Anterior cingulate cortex (tissue), 58 donors: ENCODE measurements at regions not wholly inside any gene's neighbourhood (a gene's known extent, or its start where the extent isn't known, plus 50 kb on each side); places are given as distances from the start of the nearest gene placed in this dataset.
A peak's percentile ranks its signal among the peaks of the same experiment; 100 is the strongest.
"Not testable (repeated sequence)": the region's sequence is repeated elsewhere in the genome, so short reads cannot be mapped to it uniquely, and the experiment has no call there.

ENCODE experiments used
- DNase-seq, 58 donors: peaks; one replicate each; lab custom pipeline; 2025; lab: John Stamatoyannopoulos, UW

DNA sequence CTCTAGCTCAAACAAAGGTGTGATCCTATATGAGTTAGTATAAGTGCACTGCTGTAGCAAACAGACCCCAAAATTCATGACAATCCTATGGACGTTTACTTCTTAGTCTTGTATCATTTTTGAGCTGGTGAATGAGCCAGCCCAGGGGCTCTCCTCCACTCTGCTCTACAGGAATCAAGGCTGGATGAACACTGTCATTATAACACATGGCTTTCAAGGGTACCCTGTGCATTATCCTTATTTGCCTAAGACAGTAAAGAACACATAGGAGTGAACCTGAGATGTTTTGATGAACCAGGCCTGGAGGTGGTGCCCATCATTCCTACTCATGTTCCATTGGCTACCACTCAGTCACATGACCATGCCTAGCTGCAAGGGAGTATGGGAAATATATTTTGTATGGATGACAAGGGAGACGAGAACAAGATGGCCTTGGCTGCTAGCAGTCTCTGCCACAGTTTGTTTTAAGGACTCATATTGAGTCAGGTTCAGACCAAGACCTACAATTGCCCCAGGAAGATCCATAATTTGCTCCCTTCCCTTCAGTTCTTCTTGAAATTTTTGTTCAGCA is 107.4 kb upstream of the HES1 start:
- DNase-seq = no peak

DNA sequence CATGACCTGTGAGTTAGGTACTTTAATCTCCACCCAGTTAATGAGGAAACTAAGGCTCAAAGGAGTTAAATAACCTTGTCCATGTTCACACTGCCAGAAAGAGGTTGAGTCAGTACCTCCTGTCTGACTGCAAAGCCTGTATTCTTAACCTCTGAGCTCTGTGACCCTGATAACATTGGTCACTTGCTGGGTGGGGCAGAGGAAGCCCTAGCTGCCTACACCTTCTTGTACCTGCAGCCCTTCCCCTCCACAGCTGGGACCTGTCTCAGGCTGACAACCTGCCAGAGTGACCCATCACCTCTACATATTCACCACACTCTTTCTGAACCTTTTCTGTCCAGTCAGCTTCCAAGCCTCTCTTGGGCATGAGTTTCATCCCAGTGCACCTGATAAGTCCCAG is 106.1 kb upstream of the HES1 start:
- DNase-seq = no peak

DNA sequence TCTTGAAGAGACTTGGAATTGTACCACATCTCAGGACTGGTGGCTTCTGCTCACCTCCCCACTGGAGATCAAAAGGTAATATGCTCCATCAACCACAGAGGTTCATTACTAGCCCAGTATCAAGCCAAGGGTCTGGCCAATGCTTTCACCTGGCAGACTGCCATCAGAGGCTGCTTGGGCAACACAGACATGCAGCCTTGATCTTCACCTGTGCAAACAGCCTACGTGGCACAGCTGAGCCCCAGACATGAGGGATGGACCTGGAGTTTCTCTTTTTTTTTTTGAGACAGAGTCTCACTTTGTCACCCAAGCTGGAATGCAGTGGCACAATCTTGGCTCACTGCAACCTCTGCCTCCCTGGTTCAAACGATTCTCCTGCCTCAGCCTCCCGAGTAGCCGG is 105.6 kb upstream of the HES1 start:
- DNase-seq = no peak

DNA sequence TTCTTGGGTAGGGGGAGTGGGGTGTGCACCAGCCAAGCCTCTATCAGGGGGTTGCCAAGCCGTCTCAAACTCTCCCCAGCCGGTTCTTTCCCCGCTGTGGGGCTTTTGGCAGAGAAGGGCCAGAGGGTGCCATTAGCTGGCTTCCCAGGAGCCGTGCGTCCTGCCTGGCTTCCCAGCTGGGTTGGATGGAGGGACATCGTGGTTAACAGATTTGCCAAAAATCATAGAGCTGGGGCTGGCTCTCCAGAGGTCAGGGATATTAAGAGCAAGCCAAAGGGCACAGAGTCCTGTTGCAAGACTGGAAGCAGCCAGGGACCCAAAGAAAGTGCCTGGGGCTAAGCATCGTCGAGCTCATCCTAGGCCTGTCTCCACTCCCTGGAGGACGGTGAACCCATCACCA is 104.6 kb upstream of the HES1 start:
- DNase-seq = no peak

DNA sequence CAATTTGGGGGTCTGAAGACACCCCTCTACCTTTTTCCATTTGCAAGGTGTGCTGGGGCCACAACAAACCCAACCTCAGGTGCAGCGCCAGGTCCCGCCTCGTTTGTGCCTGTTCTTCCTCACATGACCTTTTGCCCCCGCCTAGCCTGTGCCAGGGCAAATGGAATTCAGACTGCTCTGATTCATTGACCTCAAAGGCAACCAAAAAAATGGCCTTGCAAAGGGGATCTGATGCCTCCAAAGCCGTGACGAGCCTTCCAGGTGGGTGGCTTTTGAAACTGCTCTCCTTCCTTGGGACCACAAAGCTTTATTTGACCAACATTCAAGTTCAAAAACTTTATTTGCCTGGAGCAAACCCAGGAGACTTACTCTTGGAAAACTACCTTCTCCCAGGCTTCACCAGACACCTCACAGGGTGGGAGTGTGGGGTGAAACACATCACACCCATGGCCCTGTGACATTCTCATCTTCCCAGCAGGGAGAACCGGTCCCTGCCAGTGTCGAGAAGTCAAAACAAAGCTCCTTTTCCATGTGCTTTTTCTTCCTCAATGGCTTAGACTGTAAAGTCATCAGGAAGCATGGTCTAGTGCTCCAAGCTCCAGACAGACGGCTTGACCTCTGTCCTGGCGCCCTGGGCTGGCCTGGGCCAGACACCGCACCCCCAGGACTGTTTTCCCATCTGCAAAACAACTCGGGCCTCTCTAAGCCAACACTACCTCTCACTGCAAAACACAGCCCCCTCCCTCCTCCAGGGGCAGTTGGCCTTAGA is 103.9 kb upstream of the HES1 start:
- DNase-seq = no peak

DNA sequence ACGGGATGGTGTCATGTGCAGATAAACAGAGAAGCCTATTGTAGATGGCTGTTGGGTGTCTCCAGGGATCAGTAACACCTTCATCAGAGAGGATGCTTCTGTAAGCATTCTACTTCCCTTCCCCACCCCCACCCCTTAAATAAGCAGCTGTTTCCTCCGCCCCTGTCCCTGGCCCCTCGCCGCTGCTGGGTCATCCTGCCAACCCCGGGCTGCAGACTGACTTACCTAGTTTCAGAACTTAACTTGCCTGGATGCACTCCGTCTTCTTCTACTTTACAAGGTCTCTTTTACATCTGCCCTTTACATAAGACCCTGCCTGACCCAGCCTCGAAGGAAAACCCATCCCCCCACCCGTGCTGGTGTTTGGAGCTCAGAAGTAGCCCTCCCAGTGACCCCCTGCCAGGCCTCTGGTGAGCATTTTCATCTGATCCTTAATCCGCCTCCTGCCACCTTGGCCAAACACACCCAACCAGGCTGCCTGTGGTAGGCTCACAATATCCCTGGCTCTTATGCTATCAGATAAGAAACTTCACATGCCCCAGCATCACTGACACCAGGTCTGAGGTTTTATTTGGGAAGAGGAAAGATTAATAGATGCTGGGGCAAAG is 103.0 kb upstream of the HES1 start:
- DNase-seq = no peak

DNA sequence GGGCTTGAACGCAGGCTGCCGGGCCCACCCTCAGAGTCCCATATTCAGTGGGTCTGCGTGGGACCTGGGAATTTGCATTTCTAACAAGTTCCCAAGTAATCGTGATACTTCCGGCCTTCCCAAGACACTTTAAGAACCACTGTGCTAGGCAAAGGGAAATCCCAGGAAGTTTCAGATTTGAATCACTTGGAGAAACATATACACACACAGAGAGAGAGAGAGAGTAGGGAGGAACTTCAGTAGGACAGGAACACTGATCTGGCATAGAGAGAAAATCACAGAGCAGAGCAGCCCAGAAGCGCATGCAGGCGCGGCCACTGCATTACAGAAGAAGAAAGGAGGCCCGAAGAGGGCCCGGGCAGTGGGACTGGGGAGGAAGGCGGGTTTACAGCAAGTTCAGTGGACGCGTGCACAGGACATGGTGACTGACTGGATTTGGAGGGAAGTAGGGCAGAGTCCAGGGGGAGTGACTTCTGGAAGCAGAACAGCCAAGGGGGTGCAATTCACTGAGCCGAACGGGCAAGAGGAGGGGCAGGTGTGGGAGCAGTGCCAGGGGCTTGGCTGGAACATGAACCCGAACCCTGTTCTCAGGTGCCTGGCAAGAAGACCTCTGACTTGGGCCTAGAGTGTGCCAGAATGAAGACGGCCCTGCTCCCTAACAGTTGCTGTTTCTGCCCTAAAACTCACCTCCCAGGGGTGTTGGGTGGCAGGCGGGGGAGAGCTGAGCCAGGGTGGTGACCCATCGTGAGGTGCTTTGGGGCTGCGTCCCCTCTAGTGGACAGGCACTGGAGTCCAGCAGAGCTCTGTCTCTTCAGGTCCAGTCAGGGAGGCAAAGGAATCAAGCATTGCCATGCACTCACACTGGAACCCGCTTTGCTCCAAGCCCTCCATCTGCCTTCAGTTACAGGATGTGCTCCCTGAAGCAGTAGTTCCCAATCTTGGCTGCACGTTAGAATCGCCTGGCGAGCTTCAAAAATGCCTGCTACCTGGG is 101.3 kb upstream of the HES1 start:
- no peak for DNase-seq

DNA sequence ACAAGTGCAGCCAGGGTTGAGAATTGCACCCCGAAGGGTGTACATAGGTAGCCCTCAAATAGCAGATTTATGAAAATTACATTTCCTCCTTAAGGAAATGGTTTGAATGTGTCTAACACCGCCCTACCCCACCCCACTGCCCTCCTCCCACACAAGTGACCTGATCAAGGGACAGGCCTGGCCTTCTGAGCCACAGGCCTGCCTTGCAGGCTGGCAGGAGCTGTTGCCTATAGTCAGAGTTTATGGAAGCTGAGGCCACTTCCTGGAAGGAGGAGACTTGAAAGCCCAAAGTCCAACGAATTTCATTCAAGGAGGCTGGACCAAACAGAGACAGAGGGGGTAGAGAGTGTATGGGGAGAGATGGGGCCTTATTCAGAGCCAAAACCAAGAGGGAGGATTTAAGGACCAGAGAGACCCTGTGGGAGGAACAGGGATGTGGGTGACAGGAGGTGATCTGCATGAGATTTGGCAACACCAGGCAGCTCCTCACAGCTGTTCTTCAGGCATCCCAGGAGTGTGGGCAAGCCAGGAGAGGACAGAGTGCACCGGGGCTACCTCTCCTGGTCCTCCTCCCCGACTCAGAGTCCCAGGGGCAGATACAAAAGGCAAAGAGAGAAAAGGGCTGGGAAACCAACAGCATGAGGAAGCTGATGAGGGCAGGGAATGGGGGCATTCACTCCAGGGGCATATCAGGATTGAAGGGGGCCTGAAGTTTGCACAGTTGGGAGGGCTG is 100.4 kb upstream of the HES1 start:
- no peak for DNase-seq

DNA sequence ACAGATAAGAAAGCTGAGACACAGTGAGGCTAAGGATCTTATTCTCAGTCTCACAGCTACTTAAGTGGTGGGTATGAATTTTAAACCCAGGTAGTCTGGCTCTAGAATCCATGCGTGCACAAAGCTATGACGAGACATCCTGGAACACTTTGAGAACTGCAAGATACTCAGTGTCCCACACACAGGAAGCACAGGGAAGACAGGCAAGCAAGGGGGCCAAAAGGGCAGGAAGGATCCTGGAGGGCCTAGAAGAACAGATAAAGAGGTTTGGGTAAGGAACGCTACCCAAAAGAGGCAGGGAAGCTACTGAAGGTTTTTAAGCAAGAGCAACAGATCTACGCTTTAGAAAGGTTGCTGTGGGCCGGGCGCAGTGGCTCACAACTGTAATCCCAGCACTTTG is 99.1 kb upstream of the HES1 start:
- no peak for DNase-seq

DNA sequence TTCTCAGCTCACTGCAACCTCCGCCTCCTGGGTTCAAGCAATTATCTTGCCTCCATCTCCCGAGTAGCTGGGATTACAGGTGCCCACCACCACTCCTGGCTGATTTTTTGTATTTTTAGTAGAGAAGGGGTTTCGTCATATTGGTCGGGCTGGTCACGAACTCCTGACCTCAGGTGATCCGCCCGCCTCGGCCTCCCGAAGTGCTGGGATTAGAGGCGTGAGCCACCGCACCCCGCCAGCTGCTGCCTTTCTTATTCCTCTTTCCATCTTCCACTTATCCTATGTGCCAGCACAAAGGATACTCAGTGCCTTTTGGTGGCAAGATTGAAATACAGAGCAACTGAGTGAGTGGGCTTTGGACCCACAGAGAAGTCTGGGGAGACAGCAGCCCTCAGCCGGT is 97.6 kb upstream of the HES1 start:
- DNase-seq = not testable (repeated sequence)

DNA sequence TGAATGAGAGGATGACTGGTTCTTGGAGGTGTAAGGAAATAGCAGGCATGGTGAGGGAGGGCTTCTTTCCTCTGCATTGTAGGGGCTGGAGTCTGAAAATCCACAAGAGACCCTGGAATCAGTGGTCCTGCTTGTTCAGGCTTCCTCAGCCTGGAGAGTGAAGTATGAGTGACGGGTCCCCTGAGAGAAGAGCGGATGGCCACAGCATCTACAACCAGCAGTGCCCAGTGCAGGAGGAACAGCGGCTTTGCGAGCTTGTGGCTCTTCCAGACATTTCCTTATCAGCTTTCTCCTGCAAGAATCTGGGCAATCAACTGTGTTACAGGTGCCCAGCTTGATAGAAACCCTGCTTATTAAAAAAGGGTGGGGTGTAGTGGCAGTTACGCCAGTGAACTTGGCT is 97.0 kb upstream of the HES1 start:
- no peak for DNase-seq

DNA sequence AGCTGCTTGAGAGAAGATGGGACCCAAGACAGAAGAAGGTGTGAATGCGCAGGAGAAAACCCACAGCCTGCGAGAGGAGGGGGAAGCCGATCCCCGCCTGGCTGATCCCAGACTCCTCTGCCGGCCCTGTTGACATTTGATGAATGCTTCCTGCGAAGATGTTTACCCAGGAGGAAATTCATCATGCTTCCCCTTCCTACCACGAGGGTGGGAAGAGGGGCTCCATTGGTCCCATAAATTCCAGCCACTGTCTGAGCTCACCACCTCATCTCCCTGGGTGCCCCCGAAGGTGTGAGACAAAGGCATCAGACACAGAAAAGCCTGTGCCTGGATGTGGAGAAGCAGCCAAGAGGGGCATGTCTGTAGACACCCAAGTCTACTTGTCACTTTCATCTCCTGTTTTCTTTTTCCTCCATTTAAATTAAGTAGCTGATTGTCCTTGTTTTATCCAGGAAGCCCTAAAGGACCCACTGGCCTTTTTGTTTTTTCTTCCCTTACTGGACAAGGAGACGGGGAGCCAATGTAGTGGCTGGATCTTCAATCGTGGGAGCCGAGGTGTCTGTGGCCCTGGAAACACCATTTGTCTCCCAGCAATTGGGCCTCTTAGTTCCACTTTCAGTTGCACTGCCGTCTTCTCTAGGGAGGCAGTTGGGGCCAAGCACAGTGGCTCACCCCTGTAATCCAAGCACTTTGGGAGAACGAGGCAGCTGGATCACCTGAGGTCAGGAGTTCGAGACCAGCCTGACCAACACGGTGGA is 95.3 kb upstream of the HES1 start:
- no peak for DNase-seq

DNA sequence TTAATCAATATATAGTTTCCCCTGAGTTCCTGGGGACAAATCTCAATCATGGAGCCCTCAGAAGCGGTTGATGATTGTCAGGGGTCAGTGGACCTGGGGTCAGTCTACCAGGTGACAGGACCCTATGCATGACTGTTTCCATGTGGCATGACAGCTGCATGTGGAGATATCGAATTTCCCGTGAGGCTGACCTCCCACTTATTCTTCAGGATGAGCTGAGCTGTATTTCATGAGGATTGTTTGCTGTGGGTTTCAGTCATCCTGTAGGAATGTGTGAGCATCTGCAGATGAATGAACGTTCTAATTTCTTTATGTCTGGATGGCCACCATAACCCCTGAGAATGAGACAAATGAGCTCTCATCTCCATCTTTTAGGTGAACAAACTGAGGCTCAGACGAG is 93.0 kb upstream of the HES1 start:
- no peak for DNase-seq

DNA sequence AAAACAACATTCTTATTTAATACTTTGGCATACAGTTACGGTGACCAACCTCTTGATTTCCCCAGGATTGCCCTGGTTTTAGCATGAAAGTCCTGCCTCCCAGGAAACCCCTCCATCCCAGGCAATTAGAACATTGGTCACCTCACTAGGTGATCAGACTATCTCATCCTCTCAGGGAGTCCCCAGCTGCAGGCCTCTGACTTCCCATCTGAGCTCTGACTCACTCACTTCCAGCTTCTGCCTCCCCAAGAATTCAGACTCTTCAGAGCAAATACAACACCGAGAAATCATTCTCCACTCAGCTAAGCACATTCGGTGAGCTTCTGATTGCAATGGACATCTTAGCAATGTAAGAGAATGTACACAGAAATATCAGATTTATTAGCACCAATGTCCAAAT is 92.4 kb upstream of the HES1 start:
- no peak for DNase-seq

DNA sequence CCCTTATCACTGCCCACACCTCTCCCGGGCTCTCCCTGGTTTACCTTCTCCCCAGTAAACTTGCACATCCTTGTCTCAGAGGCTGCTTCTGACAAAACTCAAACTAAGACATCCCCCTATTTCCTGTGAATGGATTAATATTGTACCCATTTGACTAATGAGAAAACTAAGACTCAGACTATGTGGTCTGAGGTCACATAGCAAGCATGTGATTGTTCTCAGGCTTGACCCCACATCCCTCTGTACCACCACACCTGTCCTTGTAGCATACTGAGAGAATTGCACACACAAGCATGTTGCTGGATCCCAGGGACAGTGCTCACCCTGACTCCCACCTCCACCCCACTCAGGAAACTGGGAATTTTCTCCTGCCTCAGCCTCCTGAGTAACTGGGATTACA is 90.7 kb upstream of the HES1 start:
- DNase-seq = no peak

DNA sequence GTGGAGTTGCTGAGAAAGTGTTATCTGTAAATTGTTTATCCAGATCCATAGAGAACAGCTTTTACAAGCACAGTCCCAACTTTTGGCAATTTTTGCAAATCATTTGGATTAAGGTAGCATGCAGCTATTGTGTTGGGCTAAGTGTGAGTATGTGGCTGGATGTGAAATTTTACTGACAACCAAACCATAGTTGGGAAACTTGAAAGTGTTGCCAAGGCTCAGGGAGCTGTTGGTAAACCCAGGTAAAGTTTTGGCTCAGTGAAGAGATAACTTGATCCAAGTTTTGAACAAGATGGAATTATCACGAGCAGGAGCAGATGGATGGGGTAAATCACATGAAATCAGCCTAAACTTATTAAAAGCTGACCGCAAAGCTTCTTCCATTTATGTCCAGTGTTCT is 90.0 kb upstream of the HES1 start:
- DNase-seq = no peak

DNA sequence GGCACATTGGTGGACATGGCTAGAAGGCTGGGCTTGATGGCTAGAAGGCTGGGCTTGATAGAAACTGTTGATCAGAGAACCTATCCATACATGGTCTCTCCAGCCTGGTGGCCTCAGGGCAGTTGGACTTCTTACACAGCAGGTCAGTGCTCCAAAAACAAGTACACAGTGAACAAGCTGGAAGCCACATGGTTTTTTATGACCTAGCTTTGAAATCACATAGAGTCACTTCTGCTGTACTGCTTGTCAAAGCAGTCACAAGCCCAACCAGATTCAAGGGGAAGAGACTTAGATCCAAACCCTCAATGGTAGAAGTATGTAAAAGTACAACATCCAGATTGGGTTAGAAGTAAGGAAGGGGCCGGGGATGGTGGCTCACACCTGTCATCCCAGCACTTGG is 89.4 kb upstream of the HES1 start:
- DNase-seq = no peak

DNA sequence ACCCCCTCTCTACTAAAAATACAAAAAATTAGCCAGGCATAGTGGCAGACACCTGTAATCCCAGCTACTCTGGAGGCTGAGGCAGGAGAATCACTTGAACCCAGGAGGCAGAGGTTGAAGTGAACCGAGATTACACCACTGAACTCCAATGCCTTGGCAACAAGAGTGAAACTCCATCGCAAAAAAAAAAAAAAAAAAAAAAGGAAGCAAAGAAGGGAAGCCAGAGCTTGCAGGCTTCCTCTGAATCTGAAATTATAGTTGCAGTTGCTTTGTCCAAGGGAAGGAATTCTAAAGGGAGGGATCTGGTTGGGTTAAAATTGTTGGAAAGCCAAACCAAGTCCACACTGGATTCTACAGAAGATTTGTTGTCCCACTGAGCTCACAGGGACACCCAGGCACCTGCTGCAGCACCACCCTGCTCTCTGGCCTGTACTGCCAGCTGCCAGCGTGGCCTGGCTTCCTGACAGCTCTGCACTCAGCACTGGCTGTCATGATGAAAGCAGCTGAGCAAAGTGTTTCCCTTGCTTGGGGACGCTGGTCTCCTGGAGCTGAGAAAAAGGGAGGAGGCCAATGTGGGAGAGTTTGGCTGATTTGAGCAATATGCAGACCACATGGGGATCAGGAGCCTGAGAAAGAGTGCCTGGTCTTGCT is 88.8 kb upstream of the HES1 start:
- DNase-seq = peak in 52 of 58 donors; percentile 5 to 84 (median 53)

DNA sequence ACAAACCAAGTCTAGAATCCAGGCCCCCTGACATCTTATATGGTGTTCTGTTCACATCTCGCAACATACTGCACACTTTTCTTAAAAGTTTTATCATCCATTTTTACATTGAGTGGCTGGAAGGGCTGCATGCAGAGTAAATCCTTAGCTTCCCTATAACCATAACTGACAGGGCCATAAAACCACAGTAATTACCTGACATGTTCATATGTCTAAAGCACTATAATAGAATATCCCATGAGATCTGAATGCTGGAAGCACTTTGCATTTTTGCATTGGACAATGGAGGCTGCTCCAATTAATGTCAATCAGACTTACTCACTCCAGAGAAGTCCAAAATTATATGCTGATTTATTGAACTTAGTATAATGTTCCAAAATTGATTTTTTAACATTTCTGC is 86.6 kb upstream of the HES1 start:
- DNase-seq = no peak
